GM12891 (cell line): ENCODE measurements at regions not wholly inside any gene's neighbourhood (a gene's known extent, or its start where the extent isn't known, plus 50 kb on each side); places are given as distances from the start of the nearest gene placed in this dataset.
"Not testable (repeated sequence)": the region's sequence is repeated elsewhere in the genome, so short reads cannot be mapped to it uniquely, and the experiment has no call there.

Source experiments
- DNase-seq: peaks from one replicate; pipeline ENCODE4 v3.0.0; 2011; ENCODE audit warnings: low spot score; ENCODE audit not compliant: insufficient read length
- FAIRE-seq: peaks from 2 replicates; lab custom pipeline; 2011; peaks lifted over from hg19 to GRCh38; lab: Jason Lieb, UNC
- PAX5 ChIP-seq: IDR thresholded peaks from 2 replicates; pipeline ENCODE4 v1.6.1; 2011; ENCODE audit warnings: low read length, moderate library complexity, mild to moderate bottlenecking; ENCODE audit not compliant: insufficient read depth, severe bottlenecking
- POLR2A ChIP-seq: IDR thresholded peaks from 2 replicates; pipeline ENCODE4 v1.6.1; 2011; ENCODE audit warnings: low read depth, low read length, control low read depth
- POLR2AphosphoS5 ChIP-seq: IDR thresholded peaks from 2 replicates; pipeline ENCODE4 v1.6.1; 2011; ENCODE audit warnings: low read depth, low read length, control low read depth
- POU2F2 ChIP-seq: IDR thresholded peaks from 2 replicates; pipeline ENCODE4 v1.6.1; 2011; ENCODE audit warnings: low read depth, mild to moderate bottlenecking, control low read depth, low read length, moderate library complexity
- SPI1 ChIP-seq: IDR thresholded peaks from 2 replicates; pipeline ENCODE4 v1.6.1; 2011; ENCODE audit warnings: low read depth, low read length, control low read depth
- TAF1 ChIP-seq: IDR thresholded peaks from 2 replicates; pipeline ENCODE4 v1.6.1; 2011; ENCODE audit warnings: low read depth, low read length, control low read depth

DNA sequence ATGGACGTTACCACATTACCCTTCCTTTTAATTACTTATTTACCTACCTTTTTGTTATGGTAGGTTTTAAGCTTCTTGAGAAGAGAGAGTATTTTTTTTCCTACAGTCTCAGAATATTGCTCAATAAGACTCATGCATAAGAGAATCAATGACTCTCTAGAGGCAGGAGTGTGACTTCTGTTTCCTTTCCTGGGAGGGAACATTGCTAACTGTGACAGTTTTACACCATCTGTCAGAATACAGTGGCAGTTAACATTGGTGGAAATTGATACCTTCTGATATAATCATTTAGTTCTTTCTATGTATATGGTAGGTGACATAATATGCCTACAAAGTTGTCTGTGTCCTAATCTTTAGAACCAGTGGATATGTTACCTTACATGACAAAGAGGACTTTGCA is 348.7 kb upstream of the POT1 start:
- TF ChIP-seq SPI1, result no peak
- no peak for TF ChIP-seq POU2F2
- no peak for TF ChIP-seq POLR2AphosphoS5
- TF ChIP-seq POLR2A, result no peak
- TF ChIP-seq PAX5, result no peak
- no peak for TF ChIP-seq TAF1
- FAIRE-seq, result no peak
- DNase-seq, result no peak

DNA sequence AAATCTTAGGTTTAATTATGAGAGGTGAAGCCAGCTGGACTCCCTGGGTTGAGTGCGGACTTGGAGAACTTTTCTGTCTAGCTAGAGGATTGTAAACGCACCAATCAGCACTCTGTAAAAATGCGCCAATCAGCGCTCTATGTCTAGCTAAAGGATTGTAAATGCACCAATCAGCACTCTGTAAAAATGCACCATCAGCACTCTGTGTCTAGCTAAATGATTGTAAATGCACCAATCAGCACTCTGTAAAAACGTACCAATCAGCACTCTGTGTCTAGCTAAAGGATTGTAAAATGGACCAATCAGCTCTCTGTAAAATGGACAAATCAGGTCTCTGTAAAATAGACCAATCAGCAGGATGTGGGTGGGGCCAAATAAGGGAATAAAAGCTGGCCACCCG is 345.1 kb upstream of the POT1 start:
- not testable (repeated sequence) for FAIRE-seq, DNase-seq

DNA sequence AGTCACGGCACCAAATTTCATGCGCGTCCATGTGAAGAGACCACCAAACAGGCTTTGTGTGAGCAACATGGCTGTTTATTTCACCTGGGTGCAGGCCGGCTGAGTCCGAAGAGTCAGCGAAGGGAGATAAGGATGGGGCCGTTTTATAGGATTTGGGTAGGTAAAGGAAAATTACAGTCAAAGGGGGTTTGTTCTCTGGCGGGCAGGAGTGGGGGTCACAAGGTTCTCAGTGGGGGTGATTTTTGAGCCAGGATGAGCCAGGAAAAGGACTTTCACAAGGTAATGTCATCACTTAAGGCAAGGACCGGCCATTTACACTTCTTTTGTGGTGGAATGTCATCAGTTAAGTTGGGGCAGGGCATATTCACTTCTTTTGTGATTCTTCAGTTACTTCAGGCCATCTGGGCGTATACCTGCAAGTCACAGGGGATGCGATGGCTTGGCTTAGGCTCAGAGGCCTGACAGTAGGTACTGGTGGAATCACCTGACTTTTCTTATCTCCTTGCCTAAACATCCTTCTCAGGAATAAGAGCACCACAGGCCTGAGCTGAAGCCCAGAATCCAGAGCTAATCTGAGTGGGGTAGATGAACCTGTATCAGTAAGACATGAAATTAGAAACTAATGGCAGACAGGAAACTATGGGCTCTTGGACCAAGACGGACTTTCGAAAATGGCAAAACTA is 334.7 kb upstream of the POT1 start:
- DNase-seq, FAIRE-seq: not testable (repeated sequence)

DNA sequence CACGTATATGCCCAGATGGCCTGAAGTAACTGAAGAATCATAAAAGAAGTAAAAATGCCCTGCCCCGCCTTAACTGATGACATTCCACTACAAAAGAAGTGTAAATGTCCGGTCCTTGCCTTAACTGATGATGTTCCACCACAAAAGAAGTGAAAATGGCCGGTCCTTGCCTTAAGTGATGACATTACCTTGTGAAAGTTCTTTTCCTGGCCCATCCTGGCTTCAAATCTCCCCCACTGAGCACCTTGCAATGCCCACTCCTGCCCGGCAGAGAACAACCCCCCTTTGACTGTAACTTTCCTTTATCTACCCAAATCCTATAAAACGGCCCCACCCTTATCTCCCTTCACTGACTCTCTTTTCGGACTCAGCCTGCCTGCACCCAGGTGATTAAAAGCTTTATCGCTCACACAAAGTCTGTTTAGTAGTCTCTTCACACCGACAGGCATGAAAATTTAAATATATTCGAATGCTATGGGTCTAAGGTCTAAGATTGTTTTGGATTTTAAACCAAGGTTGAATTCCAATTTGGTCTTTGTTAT is 329.3 kb upstream of the POT1 start:
- not testable (repeated sequence) for DNase-seq, FAIRE-seq

DNA sequence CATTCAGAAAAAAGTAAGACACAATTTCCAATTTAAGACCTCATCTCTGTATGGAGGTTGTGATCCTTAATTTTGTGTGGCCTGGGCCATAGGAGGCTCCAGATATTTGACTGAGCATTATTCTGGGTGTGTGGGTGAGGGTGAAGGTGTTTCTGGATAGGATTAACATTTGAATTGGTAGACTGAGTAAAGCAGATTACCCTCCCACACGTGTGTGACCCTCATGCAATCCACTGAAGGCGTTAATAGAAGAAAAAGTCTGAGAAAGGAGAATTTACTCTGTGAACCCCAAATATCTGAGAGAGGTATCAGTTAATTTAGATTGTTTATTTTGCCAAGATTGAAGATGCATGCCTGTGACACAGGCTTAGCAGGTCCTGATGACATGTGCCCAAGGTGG is 328.0 kb upstream of the POT1 start:
- no peak for TF ChIP-seq POLR2A
- TF ChIP-seq SPI1, result no peak
- TF ChIP-seq POU2F2, result no peak
- TF ChIP-seq TAF1, result no peak
- no peak for TF ChIP-seq PAX5
- TF ChIP-seq POLR2AphosphoS5, result no peak
- DNase-seq (no peak), FAIRE-seq (no peak)

DNA sequence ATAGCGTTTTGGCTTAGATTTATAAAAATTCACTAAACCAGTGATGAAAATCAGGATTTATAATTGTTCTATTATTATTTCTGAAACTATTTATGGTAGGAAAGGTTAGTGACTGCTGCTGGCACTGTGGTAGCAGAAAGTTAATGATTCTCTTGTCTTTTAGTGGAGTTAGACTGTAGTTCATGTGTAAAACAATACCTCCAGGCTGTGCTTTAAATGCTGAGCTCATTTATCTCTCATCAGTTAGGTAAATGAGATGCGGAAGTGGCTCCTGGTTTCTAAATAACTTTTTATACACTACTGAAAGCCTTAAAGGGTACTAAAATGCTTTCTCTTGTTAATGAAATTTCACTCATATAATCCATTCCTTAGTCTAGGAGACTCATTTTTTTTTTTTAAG is 326.8 kb upstream of the POT1 start:
- DNase-seq, result no peak
- FAIRE-seq, result no peak
- TF ChIP-seq TAF1 (no peak), POLR2A (no peak), SPI1 (no peak), PAX5 (no peak)

DNA sequence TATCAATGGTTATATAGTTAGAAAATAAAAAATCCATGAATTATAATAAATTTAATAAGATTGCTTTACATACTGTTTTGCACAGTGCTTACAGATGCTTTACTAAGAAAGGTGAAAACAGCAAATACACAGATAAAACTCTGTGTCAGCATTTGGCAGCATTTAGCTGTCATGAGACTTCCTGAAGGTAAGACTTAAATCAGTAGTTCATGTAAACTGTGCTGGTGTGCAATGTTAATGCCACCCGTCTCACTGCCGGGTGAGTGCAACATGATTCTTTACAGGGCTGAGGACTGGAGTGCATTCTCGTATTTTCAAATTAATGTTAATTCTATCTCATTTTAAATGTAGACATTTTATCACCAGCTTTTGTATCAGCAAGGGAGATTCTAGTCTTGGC is 326.2 kb upstream of the POT1 start:
- DNase-seq (no peak), FAIRE-seq (no peak)
- TF ChIP-seq POLR2AphosphoS5 (no peak), TAF1 (no peak)

DNA sequence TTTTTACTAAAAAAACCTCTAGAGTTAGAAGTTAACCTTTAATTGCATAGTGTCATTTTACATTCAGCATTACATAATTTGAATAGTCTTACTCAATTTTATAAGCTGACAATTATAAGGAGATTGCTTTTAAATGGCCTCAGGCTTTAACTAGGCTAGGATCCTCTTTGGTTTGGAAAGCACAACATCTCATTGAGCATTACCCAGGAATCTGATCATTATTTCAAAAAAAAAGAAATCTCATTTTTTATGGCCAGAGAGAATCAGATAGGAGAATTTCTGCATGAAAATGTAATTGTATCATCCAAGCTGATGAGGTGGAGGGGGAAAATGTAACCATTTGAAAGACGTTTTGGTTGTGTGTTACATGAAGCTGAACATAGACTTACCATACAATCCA is 324.9 kb upstream of the POT1 start:
- DNase-seq (no peak), FAIRE-seq (no peak)
- TF ChIP-seq SPI1, result no peak
- no peak for TF ChIP-seq PAX5
- TF ChIP-seq POLR2AphosphoS5, result no peak
- no peak for TF ChIP-seq POU2F2
- no peak for TF ChIP-seq POLR2A
- no peak for TF ChIP-seq TAF1

DNA sequence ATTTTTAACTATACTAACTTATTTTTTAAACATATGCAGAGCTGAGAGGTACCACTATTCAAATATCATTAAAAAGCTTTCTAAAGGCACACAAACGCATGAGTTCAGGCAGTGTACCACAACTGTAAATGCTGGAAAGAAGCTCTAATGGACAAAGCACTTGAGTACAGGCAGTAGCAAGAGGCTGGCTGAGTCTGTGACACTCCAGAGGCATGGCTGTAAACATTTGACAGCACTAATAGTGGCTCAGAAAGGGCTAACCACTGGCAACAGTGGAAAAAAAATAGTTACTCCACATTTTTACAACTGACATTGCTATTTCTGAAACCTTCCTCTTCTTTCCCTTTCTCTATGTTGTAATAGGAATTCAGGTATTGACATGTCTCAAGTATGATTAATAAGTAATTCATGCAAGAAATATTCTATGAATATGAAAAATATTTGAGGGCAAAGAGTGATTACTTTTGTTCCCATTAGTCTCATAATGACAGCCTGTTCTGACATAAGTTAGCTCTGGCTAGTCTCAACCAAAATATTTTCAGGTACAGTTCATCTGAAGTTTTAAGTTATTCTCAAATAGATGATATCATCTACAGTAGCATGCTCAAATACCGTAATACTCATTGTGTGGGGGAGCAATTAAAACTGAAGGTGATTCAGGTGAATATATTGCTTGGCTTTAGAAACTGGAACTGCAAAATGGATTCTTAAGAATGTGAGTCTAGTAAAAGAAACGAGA is 324.0 kb upstream of the POT1 start:
- no peak for TF ChIP-seq SPI1
- TF ChIP-seq POLR2A, result no peak
- TF ChIP-seq POLR2AphosphoS5, result no peak
- no peak for TF ChIP-seq TAF1
- TF ChIP-seq PAX5, result no peak
- no peak for TF ChIP-seq POU2F2
- DNase-seq, result no peak
- FAIRE-seq, result no peak

DNA sequence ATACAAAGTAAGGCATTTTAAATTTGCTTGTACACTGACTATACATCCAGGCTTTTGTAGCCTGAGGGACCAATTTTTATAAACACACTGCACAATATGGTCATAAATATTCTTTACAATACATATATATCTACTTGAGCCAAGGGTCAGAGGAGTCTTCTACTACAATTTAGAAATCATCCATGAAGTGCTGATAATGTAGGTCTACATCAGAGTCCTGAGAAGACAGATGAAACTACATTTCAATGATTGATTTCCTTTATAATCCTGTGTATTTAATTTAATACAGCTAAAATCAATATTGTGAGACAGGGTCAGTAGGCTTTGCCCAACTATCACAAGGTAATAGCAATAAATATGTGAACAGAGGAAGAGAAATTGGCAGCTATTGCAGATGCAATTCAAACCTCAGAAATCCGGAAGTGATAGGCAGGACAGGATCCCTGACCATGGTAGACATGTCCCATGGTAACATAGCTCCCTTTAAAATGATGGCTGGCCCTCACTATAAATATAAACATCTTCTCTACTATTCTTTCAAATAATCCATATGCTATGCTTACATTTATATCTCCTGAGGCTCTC is 318.0 kb upstream of the POT1 start:
- FAIRE-seq (no peak), DNase-seq (no peak)
- no peak for TF ChIP-seq PAX5
- TF ChIP-seq POU2F2, result no peak
- TF ChIP-seq POLR2A, result no peak
- no peak for TF ChIP-seq POLR2AphosphoS5
- TF ChIP-seq TAF1, result no peak
- TF ChIP-seq SPI1, result no peak

DNA sequence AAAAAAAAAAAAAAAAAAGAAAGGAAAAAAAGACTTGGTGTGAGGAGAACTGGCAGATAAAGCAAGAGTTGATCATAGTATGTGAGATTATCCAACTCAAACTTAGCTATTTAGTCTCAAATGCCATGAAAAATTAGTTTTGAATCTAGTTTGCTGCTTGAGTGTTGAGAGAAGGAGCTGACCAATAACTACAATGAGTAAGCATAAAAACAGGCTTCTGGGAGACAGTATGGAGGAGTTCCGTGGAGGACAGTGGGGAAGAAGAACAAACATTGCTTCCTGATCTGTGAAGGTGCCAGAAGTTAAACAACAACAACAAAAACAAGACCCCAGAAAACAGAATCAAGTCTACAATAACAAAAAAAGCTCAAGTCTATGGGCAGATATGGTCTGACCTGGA is 317.1 kb upstream of the POT1 start:
- DNase-seq (no peak), FAIRE-seq (no peak)
- TF ChIP-seq POU2F2 (no peak), PAX5 (no peak), SPI1 (no peak), TAF1 (no peak), POLR2A (no peak), POLR2AphosphoS5 (no peak)
